ENCODE measurements at regions not wholly inside any gene's neighbourhood (a gene's known extent, or its start where the extent isn't known, plus 50 kb on each side); places are given as distances from the start of the nearest gene placed in this dataset.
"Not testable (repeated sequence)": the region's sequence is repeated elsewhere in the genome, so short reads cannot be mapped to it uniquely, and the experiment has no call there.

DNA sequence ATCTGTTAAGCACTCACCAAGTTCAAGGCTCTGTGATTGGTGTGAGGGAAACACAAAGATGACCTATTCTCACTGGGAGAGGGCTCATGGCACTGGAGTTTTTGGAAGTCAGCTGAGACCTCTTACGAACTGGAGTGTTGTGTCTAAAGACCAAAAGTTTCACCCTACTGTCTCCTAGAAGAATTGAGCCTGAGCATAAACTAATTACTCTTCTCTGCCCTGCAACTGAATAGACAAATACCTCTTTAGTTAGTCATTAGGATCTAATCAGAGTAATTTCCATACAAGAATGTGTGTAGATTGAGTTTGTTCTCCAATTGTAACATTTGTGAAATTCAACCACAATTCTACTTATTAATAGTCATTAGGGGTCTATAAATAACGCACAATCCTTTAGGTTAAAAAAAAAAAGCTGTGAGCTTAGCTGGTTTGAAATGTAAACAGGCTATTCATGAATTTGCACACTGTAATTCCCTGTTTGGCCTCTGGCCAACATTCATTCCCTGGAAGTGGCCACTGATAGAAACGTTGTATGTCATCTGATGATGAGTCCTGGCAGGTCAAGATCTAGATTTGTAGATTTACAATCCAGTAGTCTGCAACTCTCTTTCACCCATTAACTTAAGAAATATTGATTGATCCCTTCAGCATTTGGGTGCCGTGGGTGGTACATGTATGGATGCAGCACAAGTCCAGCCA, 76.8 kb upstream of the SOX14 start:
- TF ChIP-seq, protein P1, sequence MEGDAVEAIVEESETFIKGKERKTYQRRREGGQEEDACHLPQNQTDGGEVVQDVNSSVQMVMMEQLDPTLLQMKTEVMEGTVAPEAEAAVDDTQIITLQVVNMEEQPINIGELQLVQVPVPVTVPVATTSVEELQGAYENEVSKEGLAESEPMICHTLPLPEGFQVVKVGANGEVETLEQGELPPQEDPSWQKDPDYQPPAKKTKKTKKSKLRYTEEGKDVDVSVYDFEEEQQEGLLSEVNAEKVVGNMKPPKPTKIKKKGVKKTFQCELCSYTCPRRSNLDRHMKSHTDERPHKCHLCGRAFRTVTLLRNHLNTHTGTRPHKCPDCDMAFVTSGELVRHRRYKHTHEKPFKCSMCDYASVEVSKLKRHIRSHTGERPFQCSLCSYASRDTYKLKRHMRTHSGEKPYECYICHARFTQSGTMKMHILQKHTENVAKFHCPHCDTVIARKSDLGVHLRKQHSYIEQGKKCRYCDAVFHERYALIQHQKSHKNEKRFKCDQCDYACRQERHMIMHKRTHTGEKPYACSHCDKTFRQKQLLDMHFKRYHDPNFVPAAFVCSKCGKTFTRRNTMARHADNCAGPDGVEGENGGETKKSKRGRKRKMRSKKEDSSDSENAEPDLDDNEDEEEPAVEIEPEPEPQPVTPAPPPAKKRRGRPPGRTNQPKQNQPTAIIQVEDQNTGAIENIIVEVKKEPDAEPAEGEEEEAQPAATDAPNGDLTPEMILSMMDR (IDR thresholded peaks at IDR 0.05; ENCODE audit: low read depth, low read length, missing control alignments), result no peak
- no peak overlapping the region for H3K4me3 ChIP-seq (ENCODE audit: low read depth, low read length)
- DNase-seq (ENCODE audit: low read depth), result no peak

DNA sequence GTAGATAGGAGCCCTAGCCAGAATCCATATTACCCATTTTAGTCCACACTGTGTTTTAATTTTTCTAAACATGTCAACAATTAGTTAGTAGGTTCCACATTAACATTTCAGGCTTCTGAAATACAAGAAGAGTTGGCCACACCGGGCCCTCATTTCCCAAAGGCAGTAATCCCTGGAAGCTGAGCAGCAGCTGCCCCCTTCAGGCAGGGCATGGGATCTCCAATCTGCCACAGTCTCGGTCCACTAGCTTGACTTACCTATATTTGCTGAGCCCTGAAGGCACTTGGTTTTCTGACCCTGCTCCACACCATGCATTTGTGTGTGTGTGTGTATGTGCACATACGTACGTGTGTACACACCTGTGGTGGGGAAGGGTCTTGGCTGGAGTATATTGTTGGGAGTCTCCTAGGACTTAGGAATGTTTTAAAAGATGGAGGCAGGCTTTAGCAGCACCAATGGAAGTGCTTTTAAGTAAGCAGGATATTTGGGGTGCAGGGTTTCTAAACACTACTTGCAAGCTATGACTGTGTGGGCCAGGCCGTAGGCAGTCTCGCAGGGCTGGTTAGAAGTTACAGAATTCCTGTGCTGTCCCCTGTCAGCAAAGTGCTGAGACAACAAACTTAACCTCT, 71.2 kb upstream of the SOX14 start:
- peak; percentile 3 for DNase-seq (ENCODE audit: low read depth)
- TF ChIP-seq, protein P1 (IDR thresholded peaks at IDR 0.05; ENCODE audit: low read depth, low read length, missing control alignments), result peak; percentile 67
- no peak overlapping the region for H3K4me3 ChIP-seq (ENCODE audit: low read depth, low read length)

DNA sequence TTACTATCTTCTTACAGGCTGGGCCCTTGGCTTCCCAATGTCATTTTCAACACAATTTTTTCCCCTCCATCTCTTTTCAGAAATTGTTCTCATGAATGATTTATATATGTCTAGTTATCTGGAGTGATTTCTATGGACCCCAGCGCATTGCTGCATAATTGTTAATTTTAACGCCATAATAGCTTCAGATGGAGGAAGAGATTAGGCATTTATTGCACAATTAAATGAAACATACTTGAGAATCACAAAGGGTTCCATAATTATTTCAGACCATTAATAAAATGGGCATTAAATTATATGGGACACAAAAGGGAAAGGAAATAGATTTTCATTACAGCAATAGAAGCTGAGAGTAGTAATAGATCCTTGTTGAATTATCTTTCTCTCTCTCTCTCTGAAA, 70.3 kb upstream of the SOX14 start:
- H3K4me3 ChIP-seq (ENCODE audit: low read depth, low read length), result no peak overlapping the region
- TF ChIP-seq, protein P1 (IDR thresholded peaks at IDR 0.05; ENCODE audit: low read depth, low read length, missing control alignments), result no peak
- DNase-seq (ENCODE audit: low read depth), result no peak

DNA sequence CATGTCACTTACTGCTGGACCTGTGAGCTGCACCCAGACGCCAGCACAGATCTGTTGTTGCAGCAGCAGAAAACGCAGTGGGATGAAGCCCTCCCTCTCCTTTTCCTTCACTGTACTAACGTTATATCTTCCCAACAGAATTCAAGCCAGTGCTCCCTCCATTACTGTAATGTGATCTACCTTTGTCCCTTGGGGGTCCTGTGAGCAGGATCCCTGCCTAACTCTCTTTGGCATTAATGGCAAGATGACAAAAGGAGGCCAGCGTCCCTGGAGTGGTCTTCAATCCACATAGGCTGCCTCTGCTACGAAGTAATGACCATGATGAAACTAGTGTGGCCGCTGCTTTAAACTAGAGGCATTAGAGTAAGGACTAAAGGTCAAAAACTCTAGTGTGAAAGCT, 69.3 kb upstream of the SOX14 start:
- TF ChIP-seq, protein P1 (IDR thresholded peaks at IDR 0.05; ENCODE audit: low read depth, low read length, missing control alignments), result no peak
- no peak overlapping the region for H3K4me3 ChIP-seq (ENCODE audit: low read depth, low read length)
- DNase-seq (ENCODE audit: low read depth), result no peak

DNA sequence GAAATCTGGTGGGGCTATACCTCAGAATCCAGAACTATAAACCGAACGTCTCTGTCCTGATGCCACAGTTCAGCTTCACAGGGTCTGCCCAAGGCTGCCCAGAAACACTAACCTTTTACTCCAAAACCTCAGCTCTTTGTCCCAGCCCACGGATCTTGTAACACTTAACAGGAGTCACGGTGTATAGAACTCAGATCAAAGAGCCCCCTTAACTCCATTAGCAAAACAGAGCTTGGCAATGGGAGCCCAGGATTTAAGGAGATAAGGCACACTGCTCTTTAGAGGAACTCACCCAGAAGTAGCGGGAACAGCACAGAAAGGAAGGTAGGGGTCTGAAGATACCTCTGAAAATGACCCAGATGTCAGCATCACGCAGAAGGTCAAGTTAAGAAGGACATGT, 68.8 kb upstream of the SOX14 start:
- TF ChIP-seq, protein P1 (IDR thresholded peaks at IDR 0.05; ENCODE audit: low read depth, low read length, missing control alignments), result no peak
- no peak overlapping the region for H3K4me3 ChIP-seq (ENCODE audit: low read depth, low read length)

DNA sequence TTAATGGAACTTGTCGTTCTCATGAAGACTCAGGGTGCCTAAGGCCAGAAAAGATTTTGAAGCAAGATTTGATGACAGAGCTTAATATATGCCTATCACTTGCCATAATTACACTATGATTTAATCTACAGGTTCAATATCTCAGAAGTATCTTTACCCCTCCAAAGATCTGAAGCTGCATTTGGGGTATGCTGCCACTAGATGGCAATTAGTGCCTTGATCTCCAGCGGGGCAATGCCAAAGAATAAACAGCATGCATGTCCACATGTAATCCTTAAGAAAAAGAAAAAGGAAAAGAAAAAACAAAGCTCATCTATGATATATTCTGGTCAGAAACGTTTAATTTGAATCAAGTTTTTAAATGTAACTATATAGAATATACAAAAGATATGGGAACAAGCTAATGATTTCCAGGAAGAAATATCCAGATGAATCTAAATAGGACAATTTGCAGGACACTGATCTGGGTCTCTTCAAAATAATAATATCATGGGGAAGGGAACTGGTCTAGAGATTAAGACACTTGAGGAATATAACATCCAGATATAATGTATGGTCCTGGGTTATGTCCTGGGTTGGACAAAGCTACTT, 55.0 kb upstream of the SOX14 start:
- TF ChIP-seq, protein P1 (IDR thresholded peaks at IDR 0.05; ENCODE audit: low read depth, low read length, missing control alignments), result peak; percentile 59
- no peak overlapping the region for H3K4me3 ChIP-seq (ENCODE audit: low read depth, low read length)
- DNase-seq (ENCODE audit: low read depth), result peak; percentile 3

More for the DNA sequence above, 68.8 kb upstream of the SOX14 start:
- DNase-seq (ENCODE audit: low read depth), result no peak

DNA sequence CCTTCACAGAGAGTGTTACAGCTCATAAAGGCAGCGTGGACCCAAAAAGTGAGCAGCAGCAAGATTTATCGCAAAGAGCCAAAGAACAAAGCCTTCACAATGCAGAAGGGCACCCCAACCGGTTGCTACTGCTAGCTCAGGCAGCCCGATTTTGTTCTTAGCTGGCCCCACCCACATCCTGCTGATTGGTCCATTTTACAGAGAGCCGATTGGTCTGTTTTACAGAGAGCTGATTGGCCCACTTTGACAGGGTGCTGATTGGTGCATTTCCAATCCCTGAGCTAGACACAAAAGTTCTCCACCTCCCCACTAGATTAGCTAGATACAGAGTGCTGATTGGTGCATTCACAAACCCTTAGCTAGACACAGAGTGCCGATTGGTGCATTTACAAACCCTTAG, 50.1 kb upstream of the SOX14 start:
- DNase-seq (ENCODE audit: low read depth); H3K4me3 ChIP-seq (ENCODE audit: low read depth, low read length): not testable (repeated sequence)

All from GM12864 (cell line).